ENCODE measurements at regions not wholly inside any gene's neighbourhood (a gene's known extent, or its start where the extent isn't known, plus 50 kb on each side); places are given as distances from the start of the nearest gene placed in this dataset.

DNA sequence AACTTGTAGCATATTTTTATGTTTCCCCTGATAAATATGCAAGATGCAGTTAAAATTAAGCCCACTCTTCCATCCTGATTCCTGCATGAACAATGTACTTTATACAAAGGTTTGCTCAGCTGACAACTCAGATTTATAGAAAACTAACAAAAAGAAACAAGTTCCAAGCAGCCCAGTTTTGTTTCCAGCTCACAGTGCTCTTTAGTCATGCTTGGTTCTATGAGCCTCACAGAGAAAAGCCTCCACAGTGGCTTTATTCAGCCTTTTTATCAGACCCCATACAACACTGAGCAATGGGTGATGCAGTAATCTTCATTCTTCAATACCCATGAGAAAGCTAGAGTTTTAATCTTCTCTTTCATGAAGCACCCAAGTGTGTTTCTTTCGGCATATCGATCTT, 329.6 kb downstream of the SLCO4C1 start:
- CTCF ChIA-PET, result interaction anchor here (0.7 kb wide), 1 partner anchor 1466 kb away, joined by 3 read pairs; no protein-coding TSS in a partner anchor
- intact Hi-C loops (cut with micrococcal nuclease), result no loop called here
- no peaks in the 10 kb centered on the region for H3K36me3 Mint-ChIP-seq
- no peak overlapping the region for H3K27ac Mint-ChIP-seq
- POLR2A ChIA-PET, result no interaction called here
- no peak for DNase-seq
- no peaks in the 10 kb centered on the region for H3K27me3 Mint-ChIP-seq
- no peaks in the 10 kb centered on the region for H3K4me1 Mint-ChIP-seq (ENCODE audit: low read depth)
- no peak overlapping the region for H3K4me3 Mint-ChIP-seq
- no peaks in the 10 kb centered on the region for H3K9me3 Mint-ChIP-seq

DNA sequence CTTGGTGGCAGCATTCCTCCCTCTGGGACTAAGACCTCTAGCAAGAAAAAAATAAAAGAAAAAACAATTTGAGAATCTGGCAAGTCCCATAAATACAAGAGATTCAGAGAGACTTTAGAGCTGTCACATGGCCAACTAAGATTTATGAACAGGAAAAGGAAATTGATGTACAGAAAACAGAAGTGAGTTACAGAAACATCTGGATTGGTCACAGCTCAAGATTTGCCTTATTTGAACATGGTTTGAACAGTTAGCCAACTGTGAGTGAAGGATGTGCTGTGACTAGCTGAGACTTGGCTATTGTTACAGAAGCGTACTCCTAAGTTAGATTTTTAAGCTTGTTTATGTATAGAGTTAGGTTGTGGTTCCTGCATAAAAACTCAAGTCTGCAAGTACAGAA, 340.2 kb downstream of the SLCO4C1 start:
- intact Hi-C loops (cut with micrococcal nuclease), result no loop called here
- Mint-ChIP-seq H3K9me3 (no peaks in the 10 kb centered on the region), H3K36me3 (no peaks in the 10 kb centered on the region), H3K4me3 (no peak overlapping the region), H3K27me3 (no peaks in the 10 kb centered on the region), H3K4me1 (ENCODE audit: low read depth) (no peaks in the 10 kb centered on the region), H3K27ac (no peak overlapping the region)
- CTCF ChIA-PET, result no interaction called here
- POLR2A ChIA-PET, result no interaction called here
- no peak for DNase-seq

DNA sequence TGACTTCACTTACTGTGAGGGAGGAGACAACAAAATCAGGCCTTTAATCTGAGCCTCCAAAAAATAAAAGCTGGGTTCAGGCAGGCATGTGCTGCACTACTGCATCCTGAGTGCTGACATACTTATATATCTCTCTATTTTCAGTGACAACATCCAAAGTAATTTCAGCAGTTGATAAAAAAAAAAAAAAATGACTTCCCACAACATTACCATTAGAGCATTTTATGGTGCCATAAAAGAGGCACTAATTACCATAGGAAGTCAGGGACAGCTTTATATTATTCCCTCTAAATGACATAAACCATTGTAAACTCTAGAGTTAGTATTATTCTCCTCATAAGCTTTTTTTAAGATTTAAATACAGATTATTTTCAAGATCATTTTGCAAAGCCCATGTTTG, 346.1 kb downstream of the SLCO4C1 start:
- ChIA-PET CTCF (no interaction called here), POLR2A (no interaction called here)
- H3K36me3 Mint-ChIP-seq, result no peaks in the 10 kb centered on the region
- H3K27me3 Mint-ChIP-seq, result no peaks in the 10 kb centered on the region
- no peak overlapping the region for H3K27ac Mint-ChIP-seq
- no peaks in the 10 kb centered on the region for H3K9me3 Mint-ChIP-seq
- DNase-seq, result no peak
- no peak overlapping the region for H3K4me3 Mint-ChIP-seq
- intact Hi-C loops (cut with micrococcal nuclease), result no loop called here
- no peaks in the 10 kb centered on the region for H3K4me1 Mint-ChIP-seq (ENCODE audit: low read depth)

DNA sequence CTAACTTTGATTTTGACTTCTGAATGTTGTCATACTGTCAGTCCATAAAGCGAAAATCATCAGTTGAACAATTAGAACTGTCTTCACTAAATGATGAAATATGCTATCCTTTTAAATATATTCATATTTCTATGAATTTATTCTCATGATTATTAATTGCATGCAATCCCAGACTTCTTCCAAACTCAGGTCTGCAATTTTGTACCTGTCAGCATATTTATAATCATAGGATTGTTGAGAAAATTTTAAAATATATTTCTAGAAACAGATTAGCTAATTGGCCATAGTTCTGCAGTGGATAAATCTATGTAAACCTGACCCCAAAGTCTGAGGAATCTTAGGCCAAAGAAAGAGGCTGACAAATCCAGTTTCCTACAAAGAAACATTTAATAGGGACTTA, 347.5 kb downstream of the SLCO4C1 start:
- H3K4me3 Mint-ChIP-seq, result no peak overlapping the region
- ChIA-PET CTCF (no interaction called here), POLR2A (no interaction called here)
- H3K27me3 Mint-ChIP-seq, result no peaks in the 10 kb centered on the region
- no peaks in the 10 kb centered on the region for H3K4me1 Mint-ChIP-seq (ENCODE audit: low read depth)
- H3K27ac Mint-ChIP-seq, result no peak overlapping the region
- peaks cover 2% of the 10 kb centered on the region for H3K9me3 Mint-ChIP-seq
- H3K36me3 Mint-ChIP-seq, result no peaks in the 10 kb centered on the region
- DNase-seq, result no peak
- intact Hi-C loops (cut with micrococcal nuclease), result no loop called here

DNA sequence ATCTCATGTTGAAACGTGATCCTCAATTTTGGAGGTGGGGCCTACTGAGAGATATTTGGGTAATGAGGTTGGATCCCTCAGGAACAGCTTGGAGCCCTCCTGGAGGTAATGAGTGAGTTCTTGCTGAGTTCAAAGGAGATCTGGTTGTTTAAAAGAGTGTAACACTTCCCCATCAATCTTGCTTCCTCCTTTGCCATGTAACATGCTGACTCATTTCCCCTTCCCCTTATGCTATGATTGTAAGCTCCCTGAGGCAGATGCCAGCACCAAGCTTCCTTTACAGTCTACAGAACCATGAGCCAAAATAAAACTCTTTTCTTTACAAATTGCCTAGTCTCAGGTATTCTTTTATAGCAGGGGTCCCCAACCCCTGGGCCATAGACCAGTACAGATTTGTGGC, 352.3 kb downstream of the SLCO4C1 start:
- Mint-ChIP-seq H3K9me3 (peaks cover 2% of the 10 kb centered on the region), H3K36me3 (no peaks in the 10 kb centered on the region), H3K4me1 (ENCODE audit: low read depth) (no peaks in the 10 kb centered on the region), H3K27me3 (no peaks in the 10 kb centered on the region), H3K27ac (no peak overlapping the region), H3K4me3 (no peak overlapping the region)
- ChIA-PET POLR2A (no interaction called here), CTCF (no interaction called here)
- no peak for DNase-seq
- intact Hi-C loops (cut with micrococcal nuclease), result loop anchor here (5.0 kb wide), 1 partner anchor 209 kb away; no protein-coding TSS in a partner anchor

DNA sequence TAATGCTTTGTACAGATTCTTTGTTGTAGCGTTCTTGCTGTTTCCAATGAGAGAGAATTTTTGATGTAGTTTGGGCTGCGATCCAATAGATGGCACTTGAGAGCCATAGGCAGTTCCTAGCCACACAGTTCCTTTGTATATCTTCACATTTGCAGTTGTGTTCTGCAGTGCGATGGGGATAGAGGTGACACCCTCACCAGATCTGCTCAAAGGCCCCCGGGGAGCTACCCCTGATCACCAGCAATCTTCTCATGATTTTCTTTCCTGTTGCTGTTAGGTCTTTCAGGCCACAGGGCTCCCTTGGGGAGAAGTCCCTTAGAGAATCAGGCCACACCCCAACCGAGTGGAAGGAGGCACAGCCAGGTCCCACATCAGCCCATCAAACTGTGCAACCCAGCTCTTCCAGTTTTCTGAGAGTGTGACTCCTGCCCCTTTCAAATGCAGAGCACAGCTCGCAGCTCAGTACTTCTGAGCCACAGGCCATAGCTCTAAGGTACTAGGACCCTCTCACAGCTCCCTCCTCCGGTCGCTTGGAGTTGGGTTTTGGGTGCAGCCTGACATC, 353.7 kb downstream of the SLCO4C1 start:
- Mint-ChIP-seq H3K36me3 (no peaks in the 10 kb centered on the region), H3K27ac (no peak overlapping the region), H3K27me3 (no peaks in the 10 kb centered on the region), H3K4me1 (ENCODE audit: low read depth) (no peaks in the 10 kb centered on the region), H3K4me3 (no peak overlapping the region), H3K9me3 (peaks cover 2% of the 10 kb centered on the region)
- intact Hi-C loops (cut with micrococcal nuclease), result loop anchor here (1.0 to 5.0 kb wide), 2 partner anchors 210 to 281 kb away; no protein-coding TSS in a partner anchor
- POLR2A ChIA-PET, result no interaction called here
- DNase-seq, result no peak
- CTCF ChIA-PET, result interaction anchor here (0.7 to 1.5 kb wide), 3 partner anchors 36 to 279 kb away, joined by 3 to 5 read pairs (median 5); no protein-coding TSS in a partner anchor

DNA sequence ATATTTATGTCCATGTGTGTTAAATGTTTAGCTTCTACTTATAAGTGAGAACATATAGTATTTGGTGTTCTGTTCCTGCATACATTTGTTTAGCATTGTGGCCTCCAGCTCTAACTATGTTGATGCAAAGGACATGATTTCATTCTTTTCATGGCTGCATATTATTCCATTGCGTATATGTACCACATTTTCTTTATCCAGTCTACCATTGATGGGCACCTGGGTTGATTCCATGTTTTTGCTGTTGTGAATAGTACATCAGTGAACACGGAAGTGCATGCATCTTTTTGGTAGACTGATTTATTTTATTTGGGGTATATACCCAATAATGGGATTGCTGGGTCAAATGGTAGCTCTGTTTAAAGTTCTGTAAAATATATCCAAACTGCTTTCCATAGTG, 359.0 kb downstream of the SLCO4C1 start:
- ChIA-PET POLR2A (no interaction called here), CTCF (no interaction called here)
- H3K27ac Mint-ChIP-seq, result no peak overlapping the region
- no peaks in the 10 kb centered on the region for H3K36me3 Mint-ChIP-seq
- no peaks in the 10 kb centered on the region for H3K4me1 Mint-ChIP-seq (ENCODE audit: low read depth)
- H3K9me3 Mint-ChIP-seq, result no peaks in the 10 kb centered on the region
- no peak overlapping the region for H3K4me3 Mint-ChIP-seq
- H3K27me3 Mint-ChIP-seq, result no peaks in the 10 kb centered on the region
- intact Hi-C loops (cut with micrococcal nuclease), result no loop called here
- DNase-seq, result no peak

DNA sequence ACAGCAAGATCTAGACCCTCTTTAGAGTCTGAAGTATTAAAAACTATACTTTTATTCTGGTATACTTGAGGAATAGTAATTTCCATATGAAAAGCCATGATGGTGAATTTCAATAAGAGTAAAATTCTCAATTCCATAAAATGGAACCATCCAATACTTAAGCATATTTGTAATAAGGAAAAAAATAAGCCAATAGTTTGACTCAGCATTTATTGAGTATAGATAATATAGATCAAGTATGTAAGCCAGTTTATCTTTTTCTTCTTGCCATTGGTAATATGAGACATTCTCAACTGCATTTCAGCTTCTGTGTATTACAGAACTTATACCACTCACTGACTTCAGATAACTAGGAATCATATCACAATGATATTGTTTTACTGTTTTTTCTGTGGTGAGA, 361.0 kb downstream of the SLCO4C1 start:
- H3K36me3 Mint-ChIP-seq, result no peaks in the 10 kb centered on the region
- no peak overlapping the region for H3K4me3 Mint-ChIP-seq
- ChIA-PET CTCF (no interaction called here), POLR2A (no interaction called here)
- no peaks in the 10 kb centered on the region for H3K9me3 Mint-ChIP-seq
- intact Hi-C loops (cut with micrococcal nuclease), result no loop called here
- no peak overlapping the region for H3K27ac Mint-ChIP-seq
- no peaks in the 10 kb centered on the region for H3K27me3 Mint-ChIP-seq
- no peak for DNase-seq
- no peaks in the 10 kb centered on the region for H3K4me1 Mint-ChIP-seq (ENCODE audit: low read depth)

DNA sequence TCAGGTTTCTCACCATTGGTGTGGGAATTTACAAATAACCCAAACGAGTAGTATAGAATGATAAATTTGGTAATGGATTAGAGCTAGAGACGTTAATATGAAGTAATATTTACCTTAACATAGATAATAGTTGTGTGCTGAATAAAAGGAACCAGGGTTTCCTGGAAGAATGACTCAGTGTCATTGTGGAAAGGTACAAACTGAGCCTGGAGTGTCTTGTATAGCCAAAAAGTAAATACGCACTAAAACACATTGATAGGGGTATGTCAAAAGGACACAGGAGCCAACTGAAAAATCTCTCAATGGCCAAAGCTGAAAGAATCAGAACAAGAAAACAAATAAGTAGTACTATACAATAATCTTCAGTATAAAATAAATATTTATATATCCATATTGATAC, 363.5 kb downstream of the SLCO4C1 start:
- H3K27ac Mint-ChIP-seq, result no peak overlapping the region
- no peaks in the 10 kb centered on the region for H3K4me1 Mint-ChIP-seq (ENCODE audit: low read depth)
- H3K36me3 Mint-ChIP-seq, result no peaks in the 10 kb centered on the region
- intact Hi-C loops (cut with micrococcal nuclease), result no loop called here
- H3K9me3 Mint-ChIP-seq, result no peaks in the 10 kb centered on the region
- POLR2A ChIA-PET, result no interaction called here
- no peak for DNase-seq
- no peak overlapping the region for H3K4me3 Mint-ChIP-seq
- CTCF ChIA-PET, result no interaction called here
- H3K27me3 Mint-ChIP-seq, result no peaks in the 10 kb centered on the region

DNA sequence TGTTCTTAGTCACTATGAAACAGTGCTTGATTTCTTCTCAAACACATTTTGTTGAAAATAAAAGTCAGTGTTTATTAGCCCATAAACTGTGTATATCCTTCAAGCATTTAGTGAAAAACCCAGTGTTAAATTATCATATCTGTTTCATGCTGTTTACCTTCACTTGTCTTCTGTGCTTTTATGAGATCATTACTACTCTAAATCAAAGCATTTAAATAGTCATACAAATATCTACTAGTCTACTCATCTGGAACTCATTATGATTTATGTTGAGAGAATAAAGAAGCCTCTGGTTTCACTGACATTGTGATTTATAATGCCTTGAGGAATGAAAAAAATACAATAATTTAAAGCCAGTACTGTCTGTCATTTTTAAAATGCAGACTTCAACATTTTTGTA, 366.5 kb downstream of the SLCO4C1 start:
- Mint-ChIP-seq H3K27me3 (no peaks in the 10 kb centered on the region), H3K36me3 (no peaks in the 10 kb centered on the region), H3K4me1 (ENCODE audit: low read depth) (no peaks in the 10 kb centered on the region), H3K9me3 (no peaks in the 10 kb centered on the region), H3K4me3 (no peak overlapping the region), H3K27ac (no peak overlapping the region)
- ChIA-PET POLR2A (no interaction called here), CTCF (no interaction called here)
- DNase-seq, result no peak
- intact Hi-C loops (cut with micrococcal nuclease), result no loop called here

DNA sequence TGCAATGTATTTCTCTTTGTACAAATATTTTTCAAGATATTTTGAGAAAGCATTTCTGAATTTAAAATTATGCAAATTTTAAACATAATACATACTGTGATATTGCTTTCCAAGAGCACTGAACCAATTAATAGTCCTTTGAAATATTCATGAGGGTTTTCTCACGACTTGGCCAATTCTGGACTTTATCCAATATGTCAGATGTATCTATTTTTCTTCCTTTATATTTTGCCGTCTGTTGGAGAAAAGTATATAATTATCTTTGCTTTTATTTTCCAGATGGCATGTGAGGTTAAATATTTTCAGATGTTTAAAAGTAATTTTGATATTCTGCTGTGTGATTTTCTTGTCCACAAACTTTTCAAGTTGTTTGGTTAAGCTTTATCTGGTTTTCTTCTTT, 378.9 kb downstream of the SLCO4C1 start:
- Mint-ChIP-seq H3K36me3 (no peaks in the 10 kb centered on the region), H3K4me3 (no peak overlapping the region), H3K9me3 (peaks cover 2% of the 10 kb centered on the region), H3K4me1 (ENCODE audit: low read depth) (no peaks in the 10 kb centered on the region), H3K27me3 (no peaks in the 10 kb centered on the region), H3K27ac (no peak overlapping the region)
- DNase-seq, result no peak
- ChIA-PET POLR2A (no interaction called here), CTCF (no interaction called here)
- intact Hi-C loops (cut with micrococcal nuclease), result no loop called here

DNA sequence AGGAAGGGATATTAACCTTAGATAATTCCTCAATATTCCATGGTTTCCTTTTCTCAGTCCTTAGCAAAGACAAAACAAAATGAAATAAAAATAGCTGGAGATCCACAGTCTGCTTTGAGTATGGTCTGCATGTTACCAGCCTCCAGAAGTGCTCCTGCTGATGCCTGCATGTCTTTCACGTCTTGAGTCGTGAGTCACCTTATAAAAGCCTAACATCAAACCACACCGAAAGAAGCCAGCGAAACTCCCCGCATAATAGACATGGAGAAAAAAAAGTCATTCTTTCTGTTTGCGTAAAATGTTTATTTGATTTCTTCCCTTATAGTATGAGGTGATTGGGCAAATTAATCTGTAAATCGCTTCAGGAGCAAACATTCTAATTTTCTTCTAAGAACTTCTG, 380.5 kb downstream of the SLCO4C1 start:
- Mint-ChIP-seq H3K4me3 (no peak overlapping the region), H3K36me3 (no peaks in the 10 kb centered on the region), H3K9me3 (no peaks in the 10 kb centered on the region), H3K4me1 (ENCODE audit: low read depth) (no peaks in the 10 kb centered on the region), H3K27ac (no peak overlapping the region), H3K27me3 (no peaks in the 10 kb centered on the region)
- no peak for DNase-seq
- ChIA-PET POLR2A (no interaction called here), CTCF (no interaction called here)
- intact Hi-C loops (cut with micrococcal nuclease), result no loop called here

DNA sequence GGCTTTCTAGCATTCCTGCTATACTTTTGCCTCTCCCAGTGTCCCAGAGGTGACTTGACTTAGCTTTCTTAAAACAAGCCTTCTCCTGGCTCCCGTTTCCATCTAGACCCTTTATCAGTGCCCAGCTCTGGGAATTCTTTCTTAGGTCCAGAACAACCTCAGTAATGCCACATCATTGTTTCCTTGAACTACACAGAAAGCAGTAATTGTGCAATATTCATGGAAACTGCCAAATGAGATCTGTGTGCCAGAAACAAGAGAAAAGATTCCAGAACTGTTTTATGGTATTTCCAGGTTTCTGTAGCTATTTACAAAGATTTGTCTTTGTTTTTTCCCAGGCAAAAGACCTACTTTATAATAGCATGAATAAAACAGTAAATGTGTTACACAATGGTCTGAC, 391.3 kb downstream of the SLCO4C1 start:
- H3K4me3 Mint-ChIP-seq, result no peak overlapping the region
- no peaks in the 10 kb centered on the region for H3K4me1 Mint-ChIP-seq (ENCODE audit: low read depth)
- H3K9me3 Mint-ChIP-seq, result no peaks in the 10 kb centered on the region
- intact Hi-C loops (cut with micrococcal nuclease), result no loop called here
- no peak overlapping the region for H3K27ac Mint-ChIP-seq
- CTCF ChIA-PET, result no interaction called here
- H3K36me3 Mint-ChIP-seq, result no peaks in the 10 kb centered on the region
- H3K27me3 Mint-ChIP-seq, result no peaks in the 10 kb centered on the region
- DNase-seq, result no peak
- POLR2A ChIA-PET, result no interaction called here

DNA sequence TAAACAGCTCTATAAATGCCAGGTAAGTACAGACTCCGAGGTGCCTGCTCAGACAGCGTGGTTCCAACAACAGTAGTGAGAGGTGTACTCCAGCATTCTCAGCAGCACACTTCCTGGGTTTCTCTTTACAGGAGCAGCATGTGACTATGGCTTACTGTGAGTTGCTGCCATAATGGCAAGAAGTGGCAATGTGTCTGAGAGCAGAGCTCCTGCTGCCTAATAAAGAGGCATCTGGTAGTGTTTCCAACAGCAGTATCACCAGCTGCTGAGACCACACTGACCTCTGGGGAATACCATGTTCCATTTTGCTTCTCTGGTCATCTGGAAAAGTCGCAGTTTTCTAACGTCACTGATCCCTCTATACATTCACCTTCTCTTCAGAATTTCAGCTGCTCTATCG, 398.2 kb downstream of the SLCO4C1 start:
- no peak overlapping the region for H3K4me3 Mint-ChIP-seq
- intact Hi-C loops (cut with micrococcal nuclease), result no loop called here
- H3K27me3 Mint-ChIP-seq, result no peaks in the 10 kb centered on the region
- DNase-seq, result no peak
- ChIA-PET POLR2A (no interaction called here), CTCF (no interaction called here)
- H3K27ac Mint-ChIP-seq, result no peak overlapping the region
- H3K36me3 Mint-ChIP-seq, result no peaks in the 10 kb centered on the region
- no peaks in the 10 kb centered on the region for H3K4me1 Mint-ChIP-seq (ENCODE audit: low read depth)
- H3K9me3 Mint-ChIP-seq, result no peaks in the 10 kb centered on the region

Data from activated CD4-positive, alpha-beta memory T cell treated with anti-CD3 and anti-CD28 coated beads for 36 hours (primary cell).